HEK293T (cell line): ENCODE measurements at regions not wholly inside any gene's neighbourhood (a gene's known extent, or its start where the extent isn't known, plus 50 kb on each side); places are given as distances from the start of the nearest gene placed in this dataset.

ENCODE experiments used
- CTCF ChIA-PET: fragments of 350-600 bp; formaldehyde crosslinking; extraction: SDS; loops from one replicate; lab custom pipeline; 2021; ENCODE audit warnings: antibody characterized with exemption, inconsistent platforms; lab: Yijun Ruan, JAX
- POLR2A ChIA-PET: fragments of 350-600 bp; formaldehyde crosslinking; extraction: SDS; loops from one replicate; lab custom pipeline; 2020; ENCODE audit warnings: antibody characterized with exemption, inconsistent platforms; lab: Yijun Ruan, JAX
- DNase-seq: peaks from one replicate; pipeline ENCODE4 v3.0.0; 2012; ENCODE audit warnings: mixed read lengths; ENCODE audit errors: extremely low spot score
- ARNT ChIP-seq: fragments of 450-650 bp; IDR thresholded peaks from 2 replicates; pipeline ENCODE4 v1.6.1; 2017; ENCODE audit warnings: mild to moderate bottlenecking
- BHLHE40 ChIP-seq: fragments of 450-650 bp; IDR thresholded peaks from 2 replicates; pipeline ENCODE4 v1.6.1; 2016; ENCODE audit warnings: mild to moderate bottlenecking, moderate library complexity, borderline replicate concordance
- CTBP1 ChIP-seq: fragments of 450-650 bp; IDR thresholded peaks from 2 replicates; pipeline ENCODE4 v1.6.1; 2016; ENCODE audit warnings: borderline replicate concordance
- ELF4 ChIP-seq: fragments of 450-650 bp; IDR thresholded peaks from 2 replicates; pipeline ENCODE4 v1.6.1; 2017; ENCODE audit warnings: antibody characterized with exemption
- FOXA1 ChIP-seq: fragments of 450-650 bp; IDR thresholded peaks from 2 replicates; pipeline ENCODE4 v1.6.1; 2016; ENCODE audit warnings: mild to moderate bottlenecking
- FOXK2 ChIP-seq: fragments of 450-650 bp; IDR thresholded peaks from 2 replicates; pipeline ENCODE4 v1.6.1; 2016; ENCODE audit warnings: mild to moderate bottlenecking
- FOXM1 ChIP-seq: fragments of 450-650 bp; IDR thresholded peaks from 2 replicates; pipeline ENCODE4 v1.6.1; 2017; ENCODE audit warnings: mild to moderate bottlenecking, borderline replicate concordance
- HDGF ChIP-seq: fragments of 450-650 bp; IDR thresholded peaks from 2 replicates; pipeline ENCODE4 v1.6.1; 2017; ENCODE audit warnings: antibody characterized with exemption, borderline replicate concordance
- L3MBTL2 ChIP-seq: fragments of 450-650 bp; conservative IDR thresholded peaks from 2 replicates; pipeline ENCODE4 v1.6.1; 2016; ENCODE audit warnings: mild to moderate bottlenecking
- LEF1 ChIP-seq: fragments of 450-650 bp; IDR thresholded peaks from 2 replicates; pipeline ENCODE4 v1.6.1; 2017; ENCODE audit warnings: mild to moderate bottlenecking, borderline replicate concordance
- NFRKB ChIP-seq: fragments of 450-650 bp; IDR thresholded peaks from 2 replicates; pipeline ENCODE4 v1.6.1; 2016; ENCODE audit warnings: mild to moderate bottlenecking, moderate library complexity
- PKNOX1 ChIP-seq: fragments of 450-650 bp; IDR thresholded peaks from 2 replicates; pipeline ENCODE4 v1.6.1; 2016
- SP1 ChIP-seq: fragments of 450-650 bp; IDR thresholded peaks from 2 replicates; pipeline ENCODE4 v1.6.1; 2017
- SUZ12 ChIP-seq: fragments of 450-650 bp; IDR thresholded peaks from 2 replicates; pipeline ENCODE4 v1.6.1; 2016; ENCODE audit warnings: mild to moderate bottlenecking
- TARDBP ChIP-seq: fragments of 450-650 bp; IDR thresholded peaks from 2 replicates; pipeline ENCODE4 v1.6.1; 2016
- ZNF384 ChIP-seq: fragments of 450-650 bp; IDR thresholded peaks from 2 replicates; pipeline ENCODE4 v1.6.1; 2016

DNA sequence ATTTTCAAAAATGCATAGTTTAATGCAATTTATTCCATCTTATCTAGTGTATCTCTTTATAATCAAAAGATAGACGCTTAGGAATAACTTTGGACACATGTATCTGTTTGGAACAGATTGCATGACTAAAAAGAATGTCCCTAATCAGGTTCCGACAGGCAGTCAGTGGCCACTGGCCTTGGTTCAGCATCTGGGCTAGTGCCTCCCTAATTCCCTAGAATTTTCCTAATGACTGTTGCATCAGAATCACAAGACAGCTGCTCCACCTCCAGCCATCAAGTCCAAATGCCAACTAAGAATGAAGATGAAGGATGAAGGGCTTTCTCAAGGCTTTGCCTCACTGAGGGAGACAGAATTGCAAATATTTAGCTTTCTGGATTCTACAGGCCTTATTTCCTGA lies 173.8 kb downstream of the EFNB2 start:
- ChIA-PET POLR2A (no interaction called here), CTCF (no interaction called here)
- TF ChIP-seq NFRKB (no peak), HDGF (no peak), CTBP1 (no peak), L3MBTL2 (no peak), BHLHE40 (no peak), ELF4 (no peak), LEF1 (no peak), SUZ12 (no peak), FOXK2 (no peak), ZNF384 (no peak), ARNT (no peak)
- no peak for DNase-seq

GRCh38 chr13:106357198-106357597 lies 178.3 kb downstream of the EFNB2 start:
- ChIA-PET POLR2A (interaction anchor here (0.5 to 1.0 kb wide), 2 partner anchors 13 to 1545 kb away, joined by 3 read pairs; no protein-coding TSS in a partner anchor), CTCF (interaction anchor here (0.5 kb wide), 1 partner anchor 541 kb away, joined by 3 read pairs; no protein-coding TSS in a partner anchor)
- DNase-seq = no peak
- TF ChIP-seq LEF1 (no peak), ARNT (no peak), ZNF384 (no peak), SUZ12 (no peak), CTBP1 (no peak), TARDBP (no peak), FOXK2 (no peak), FOXA1 (no peak), L3MBTL2 (no peak), FOXM1 (no peak), SP1 (no peak), ELF4 (no peak), NFRKB (no peak), HDGF (no peak), PKNOX1 (no peak), BHLHE40 (no peak)

- no peak for DNase-seq
- ChIA-PET CTCF (interaction anchor here (0.5 kb wide), 1 partner anchor 201 kb away, joined by 3 read pairs; no protein-coding TSS in a partner anchor), POLR2A (no interaction called here)
- TF ChIP-seq SP1 (no peak), L3MBTL2 (no peak), FOXK2 (no peak), FOXM1 (no peak), TARDBP (no peak), ARNT (no peak), CTBP1 (no peak), SUZ12 (no peak), ZNF384 (no peak), LEF1 (no peak), BHLHE40 (no peak), PKNOX1 (no peak), NFRKB (no peak)
Measured at GRCh38 chr13:106355866-106356265, 179.6 kb downstream of the EFNB2 start.

- TF ChIP-seq ARNT (no peak), LEF1 (no peak), NFRKB (no peak), L3MBTL2 (no peak), FOXK2 (no peak), HDGF (no peak), CTBP1 (no peak), FOXA1 (no peak), ELF4 (no peak), ZNF384 (no peak), SUZ12 (no peak), FOXM1 (no peak), SP1 (no peak), BHLHE40 (no peak), PKNOX1 (no peak), TARDBP (no peak)
- ChIA-PET CTCF (no interaction called here), POLR2A (no interaction called here)
- no peak for DNase-seq
Measured at GRCh38 chr13:106354961-106355360, 180.5 kb downstream of the EFNB2 start.

DNA sequence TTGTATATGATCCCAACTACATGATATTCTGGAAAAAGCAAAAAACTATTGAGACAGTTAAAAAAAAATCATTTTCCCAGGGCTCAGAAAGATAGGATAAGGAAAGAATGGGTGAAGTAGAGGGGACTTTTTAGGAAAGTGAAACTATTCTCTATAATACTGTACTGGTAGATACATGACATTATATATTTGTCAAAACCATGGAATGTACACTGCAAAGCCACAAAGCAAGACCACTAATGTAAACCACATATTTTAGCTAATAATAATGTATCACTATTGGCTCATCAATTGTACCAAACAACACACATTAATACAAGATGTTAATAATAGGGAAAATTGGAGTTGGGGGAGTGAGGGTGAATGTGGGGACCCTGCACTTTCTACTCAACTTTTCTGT lies 182.6 kb downstream of the EFNB2 start:
- ChIA-PET POLR2A (no interaction called here), CTCF (interaction anchor here (1.6 kb wide), 1 partner anchor 24 kb away, joined by 3 read pairs; no protein-coding TSS in a partner anchor)
- DNase-seq = no peak
- TF ChIP-seq FOXA1 = no peak
- no peak for TF ChIP-seq ELF4
- TF ChIP-seq PKNOX1 = no peak
- TF ChIP-seq SP1 = no peak
- no peak for TF ChIP-seq NFRKB
- no peak for TF ChIP-seq HDGF

- CTCF ChIA-PET = interaction anchor here (1.6 kb wide), 1 partner anchor 25 kb away, joined by 3 read pairs; no protein-coding TSS in a partner anchor
- TF ChIP-seq PKNOX1 (no peak), L3MBTL2 (no peak), TARDBP (no peak), CTBP1 (no peak), SP1 (no peak), FOXA1 (no peak), ELF4 (no peak), HDGF (no peak), FOXM1 (no peak), SUZ12 (no peak), FOXK2 (no peak), ZNF384 (no peak), BHLHE40 (no peak), LEF1 (no peak), ARNT (no peak), NFRKB (no peak)
- no peak for DNase-seq
- POLR2A ChIA-PET = no interaction called here
Measured at GRCh38 chr13:106351251-106351650, 184.2 kb downstream of the EFNB2 start.
